Activated CD4-positive, alpha-beta T cell treated with anti-CD3 and anti-CD28 coated beads, Interleukin-2, Interleukin-6, amounts not matched to agents 100 ng/mL and 50 ng/mL, durations not matched to agents 16 hours and 8 hours (primary cell): ENCODE measurements at regions not wholly inside any gene's neighbourhood (a gene's known extent, or its start where the extent isn't known, plus 50 kb on each side); places are given as distances from the start of the nearest gene placed in this dataset.

ENCODE experiments used
- DNase-seq: peaks from one replicate; pipeline ENCODE4 v3.0.0-alpha.2; 2020

GRCh38 chr10:130809761-130810515, 501.6 kb downstream of the TCERG1L start:
- no peak for DNase-seq

GRCh38 chr10:130810856-130811255, 500.7 kb downstream of the TCERG1L start:
- DNase-seq = no peak

- no peak for DNase-seq
These were observed 499.0 kb downstream of the TCERG1L start for GRCh38 chr10:130812381-130813148.

GRCh38 chr10:130814610-130815009, 496.9 kb downstream of the TCERG1L start:
- no peak for DNase-seq

GRCh38 chr10:130816116-130816901, 495.2 kb downstream of the TCERG1L start:
- DNase-seq = no peak

GRCh38 chr10:130817046-130817624, 494.4 kb downstream of the TCERG1L start:
- no peak for DNase-seq

- DNase-seq = no peak
These were observed 493.8 kb downstream of the TCERG1L start for GRCh38 chr10:130817674-130818073.

- no peak for DNase-seq
These were observed 490.5 kb downstream of the TCERG1L start for GRCh38 chr10:130820880-130821482.

GRCh38 chr10:130824230-130825014, 487.1 kb downstream of the TCERG1L start:
- no peak for DNase-seq

GRCh38 chr10:130833596-130833995, 477.9 kb downstream of the TCERG1L start:
- no peak for DNase-seq

- DNase-seq = no peak
These were observed 477.4 kb downstream of the TCERG1L start for GRCh38 chr10:130834170-130834569.

GRCh38 chr10:130834573-130834972, 476.9 kb downstream of the TCERG1L start:
- DNase-seq = no peak

GRCh38 chr10:130835068-130835467, 476.5 kb downstream of the TCERG1L start:
- DNase-seq = no peak

- no peak for DNase-seq
These were observed 475.2 kb downstream of the TCERG1L start for GRCh38 chr10:130836344-130836743.

GRCh38 chr10:130843051-130843653, 468.4 kb downstream of the TCERG1L start:
- no peak for DNase-seq

GRCh38 chr10:130844310-130844709, 467.2 kb downstream of the TCERG1L start:
- DNase-seq = no peak

- DNase-seq = no peak
These were observed 464.4 kb downstream of the TCERG1L start for GRCh38 chr10:130847170-130847569.

GRCh38 chr10:130848855-130849254, 462.7 kb downstream of the TCERG1L start:
- no peak for DNase-seq

- no peak for DNase-seq
These were observed 457.4 kb downstream of the TCERG1L start for GRCh38 chr10:130854151-130854550.

- no peak for DNase-seq
These were observed 453.8 kb downstream of the TCERG1L start for GRCh38 chr10:130857631-130858295.

- no peak for DNase-seq
These were observed 452.9 kb downstream of the TCERG1L start for GRCh38 chr10:130858626-130859025.
